ENCODE measurements at regions not wholly inside any gene's neighbourhood (a gene's known extent, or its start where the extent isn't known, plus 50 kb on each side); places are given as distances from the start of the nearest gene placed in this dataset.

- Histone ChIP-seq H3K4ac (replicated peaks; ENCODE audit: insufficient read length, low read depth, low read length) (no peak overlapping the region), H2BK120ac (replicated peaks; ENCODE audit: low read depth, low read length) (no peak overlapping the region), H2AK5ac (ENCODE audit: low read depth, low read length) (no peak overlapping the region), H3K79me2 (ENCODE audit: control insufficient read depth in 1 of 2, insufficient read depth in 2 of 2, low read length in 2 of 2) (no peaks in the 10 kb centered on the region), H4K5ac (ENCODE audit: insufficient read length, low read depth, low read length) (no peak overlapping the region), H3K56ac (replicated peaks; ENCODE audit: insufficient read length, low read depth, low read length) (no peak overlapping the region), H3K9me3 (ENCODE audit: insufficient read depth in 2 of 2, low read depth in 1 of 2, low read length in 1 of 2) (no peaks in the 10 kb centered on the region), H2BK5ac (ENCODE audit: low read depth, low read length) (no peak overlapping the region), H3K18ac (ENCODE audit: extremely low read depth, low read length) (no peak overlapping the region), H4K8ac (ENCODE audit: extremely low read depth, insufficient read depth, low read length) (no peak overlapping the region), H3K14ac (ENCODE audit: insufficient read length) (no peak overlapping the region), H4K91ac (replicated peaks; ENCODE audit: insufficient read length, low read length) (no peak overlapping the region), H3K27me3 (replicated peaks in 1 of 4; ENCODE audit: control insufficient read depth in 3 of 4, extremely low read depth in 1 of 4, insufficient read depth in 3 of 4, low read length in 3 of 4) (no peaks in the 10 kb centered on the region), H3K4me2 (ENCODE audit: insufficient read depth in 1 of 2, low read depth in 2 of 2, low read length in 2 of 2) (no peak overlapping the region), H2BK20ac (ENCODE audit: low read length) (no peak overlapping the region), H3K27ac (ENCODE audit: low read depth, low read length) (no peak overlapping the region), H3K36me3 (ENCODE audit: control insufficient read depth in 2 of 4, insufficient read depth in 4 of 4, low read length in 3 of 4) (no peaks in the 10 kb centered on the region), H2AFZ (ENCODE audit: low read length) (no peak overlapping the region), H2BK12ac (ENCODE audit: low read depth, low read length) (no peak overlapping the region), H3K23ac (ENCODE audit: insufficient read length) (no peak overlapping the region), H3K4me1 (replicated peaks in 1 of 4; ENCODE audit: control insufficient read depth in 3 of 4, insufficient read depth in 4 of 4, low read length in 3 of 4) (no peaks in the 10 kb centered on the region), H3K4me3 (ENCODE audit: extremely low read depth in 1 of 4, insufficient read depth in 2 of 4, low read depth in 3 of 4, low read length in 4 of 4) (no peak overlapping the region), H3K79me1 (ENCODE audit: low read depth, low read length) (no peaks in the 10 kb centered on the region), H4K20me1 (replicated peaks in 1 of 2; ENCODE audit: control insufficient read depth in 1 of 2, insufficient read depth in 2 of 2, low read length in 2 of 2) (no peaks in the 10 kb centered on the region), H3K9ac (replicated peaks in 1 of 4; ENCODE audit: extremely low read depth in 1 of 4, low read depth in 3 of 4, low read length in 3 of 4) (no peak overlapping the region), H2BK15ac (ENCODE audit: low read length) (no peak overlapping the region), H3K23me2 (ENCODE audit: low read depth, low read length) (no peaks in the 10 kb centered on the region)
- TF ChIP-seq JUND (IDR thresholded peaks at IDR 0.05; ENCODE audit: low read length) (no peak), CTBP2 (IDR thresholded peaks at IDR 0.05; ENCODE audit: borderline replicate concordance, insufficient read depth, insufficient read length, low read length) (no peak), TCF12 (IDR thresholded peaks at IDR 0.05; ENCODE audit: low read depth, low read length) (no peak), BRCA1 (IDR thresholded peaks at IDR 0.05; ENCODE audit: low read depth, low read length) (no peak), RNF2 (IDR thresholded peaks at IDR 0.05; ENCODE audit: borderline replicate concordance, low read depth, low read length, missing control alignments, poor library complexity, severe bottlenecking) (no peak), TAF1 (IDR thresholded peaks at IDR 0.05; ENCODE audit: low read depth, low read length) (no peak), POU5F1 (IDR thresholded peaks at IDR 0.05; ENCODE audit: low read depth, low read length) (no peak), CBX8 (IDR thresholded peaks at IDR 0.05; ENCODE audit: borderline replicate concordance, low read depth, low read length) (no peak), EGR1 (IDR thresholded peaks at IDR 0.05; ENCODE audit: borderline replicate concordance, low read depth, low read length) (no peak), POLR2AphosphoS5 (IDR thresholded peaks at IDR 0.05; ENCODE audit: low read depth, low read length) (no peak)
- POLR2A ChIA-PET (ENCODE audit: partially characterized antibody): no interaction called here
- DNase-seq (ENCODE audit: low read depth in 1 of 2, low spot score in 2 of 2) (no peak), FAIRE-seq (no peak)
- CTCF ChIA-PET (ENCODE audit: partially characterized antibody): interaction anchor here (1.3 to 1.7 kb wide), 2 partner anchors 28 to 89 kb away, joined by 3 read pairs; no protein-coding TSS in a partner anchor
- 98% methylated on average over 5 of the region's 5 CpGs; no CpG with 5 or more reads in 1 of the 2 experiments for WGBS, 2 experiments (ENCODE audit: extremely low coverage in 1 of 2, insufficient coverage in 1 of 2, insufficient read length in 1 of 2, insufficient replicate concordance in 2 of 2, low coverage in 1 of 2, low lambda C conversion rate in 2 of 2, missing lambda C conversion rate in 1 of 2)
Measured at GRCh38 chr14:53384536-53384935, 231.4 kb upstream of the DDHD1 start.

All from H1 (cell line).